ENCODE measurements at regions not wholly inside any gene's neighbourhood (a gene's known extent, or its start where the extent isn't known, plus 50 kb on each side); places are given as distances from the start of the nearest gene placed in this dataset.
"Not testable (repeated sequence)": the region's sequence is repeated elsewhere in the genome, so short reads cannot be mapped to it uniquely, and the experiment has no call there.

DNA sequence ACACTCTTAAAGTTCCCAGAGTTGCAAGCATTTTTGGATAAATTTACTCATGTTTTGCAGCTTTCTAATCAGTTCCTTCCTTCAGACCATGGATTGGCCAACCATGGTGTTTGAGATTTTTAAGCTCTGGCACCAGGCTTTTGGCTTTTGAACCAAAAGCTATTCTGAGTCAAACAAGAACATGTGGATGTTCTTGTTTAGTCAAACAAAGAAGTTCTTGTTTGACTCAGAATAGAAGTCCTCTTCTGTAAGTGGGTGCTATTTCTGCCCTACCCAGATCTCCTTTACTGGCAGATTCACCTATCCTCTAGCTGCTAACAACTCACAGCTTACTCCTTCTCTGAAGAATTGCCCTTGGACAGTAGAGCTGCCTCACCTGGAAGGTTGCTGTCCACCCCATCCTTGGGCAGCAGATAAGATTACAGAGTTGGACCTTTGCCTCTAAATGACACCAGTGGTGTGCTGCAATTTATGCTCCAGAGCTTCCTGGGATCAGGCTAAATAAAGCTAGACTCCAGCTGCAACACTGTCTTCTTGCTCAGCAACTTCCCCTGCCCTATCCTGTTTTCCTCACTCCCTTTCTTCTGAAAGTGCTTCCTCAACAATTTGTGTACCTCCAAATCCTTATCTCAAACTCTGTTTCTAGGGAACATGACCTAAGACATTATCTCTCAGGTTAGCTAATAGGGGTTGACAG, 65.6 kb downstream of the COL6A6 start:
- TF ChIP-seq, protein P1, sequence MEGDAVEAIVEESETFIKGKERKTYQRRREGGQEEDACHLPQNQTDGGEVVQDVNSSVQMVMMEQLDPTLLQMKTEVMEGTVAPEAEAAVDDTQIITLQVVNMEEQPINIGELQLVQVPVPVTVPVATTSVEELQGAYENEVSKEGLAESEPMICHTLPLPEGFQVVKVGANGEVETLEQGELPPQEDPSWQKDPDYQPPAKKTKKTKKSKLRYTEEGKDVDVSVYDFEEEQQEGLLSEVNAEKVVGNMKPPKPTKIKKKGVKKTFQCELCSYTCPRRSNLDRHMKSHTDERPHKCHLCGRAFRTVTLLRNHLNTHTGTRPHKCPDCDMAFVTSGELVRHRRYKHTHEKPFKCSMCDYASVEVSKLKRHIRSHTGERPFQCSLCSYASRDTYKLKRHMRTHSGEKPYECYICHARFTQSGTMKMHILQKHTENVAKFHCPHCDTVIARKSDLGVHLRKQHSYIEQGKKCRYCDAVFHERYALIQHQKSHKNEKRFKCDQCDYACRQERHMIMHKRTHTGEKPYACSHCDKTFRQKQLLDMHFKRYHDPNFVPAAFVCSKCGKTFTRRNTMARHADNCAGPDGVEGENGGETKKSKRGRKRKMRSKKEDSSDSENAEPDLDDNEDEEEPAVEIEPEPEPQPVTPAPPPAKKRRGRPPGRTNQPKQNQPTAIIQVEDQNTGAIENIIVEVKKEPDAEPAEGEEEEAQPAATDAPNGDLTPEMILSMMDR (conservative IDR thresholded peaks at IDR 0.05), result no peak
- H3K4me1 Mint-ChIP-seq, result no peaks in the 10 kb centered on the region
- H3K27ac Mint-ChIP-seq, result no peak overlapping the region
- no peaks in the 10 kb centered on the region for H3K36me3 ChIP-seq (ENCODE audit: control insufficient read depth, insufficient read depth, low read length)
- peaks cover 6% of the 10 kb centered on the region for H3K27me3 Mint-ChIP-seq (ENCODE audit: insufficient read depth)
- no peak for DNase-seq
- no peaks in the 10 kb centered on the region for H3K9me3 ChIP-seq (ENCODE audit: control insufficient read depth, low read length)
- H3K27ac ChIP-seq (ENCODE audit: low read depth, low read length), result no peak overlapping the region
- no peaks in the 10 kb centered on the region for H3K27me3 ChIP-seq (ENCODE audit: control insufficient read depth, insufficient read depth, low read length, poor library complexity, severe bottlenecking)
- no peaks in the 10 kb centered on the region for H3K9me3 Mint-ChIP-seq
- H3K4me3 Mint-ChIP-seq, result no peak overlapping the region
- H3K9ac ChIP-seq (ENCODE audit: extremely low read depth, low read length, poor library complexity, severe bottlenecking), result no peak overlapping the region
- no peaks in the 10 kb centered on the region for H3K36me3 Mint-ChIP-seq (ENCODE audit: low read depth)
- H3K4me3 ChIP-seq (ENCODE audit: low read length), result no peak overlapping the region
- no peaks in the 10 kb centered on the region for H3K4me1 ChIP-seq (ENCODE audit: control insufficient read depth, insufficient read depth, low read length)

DNA sequence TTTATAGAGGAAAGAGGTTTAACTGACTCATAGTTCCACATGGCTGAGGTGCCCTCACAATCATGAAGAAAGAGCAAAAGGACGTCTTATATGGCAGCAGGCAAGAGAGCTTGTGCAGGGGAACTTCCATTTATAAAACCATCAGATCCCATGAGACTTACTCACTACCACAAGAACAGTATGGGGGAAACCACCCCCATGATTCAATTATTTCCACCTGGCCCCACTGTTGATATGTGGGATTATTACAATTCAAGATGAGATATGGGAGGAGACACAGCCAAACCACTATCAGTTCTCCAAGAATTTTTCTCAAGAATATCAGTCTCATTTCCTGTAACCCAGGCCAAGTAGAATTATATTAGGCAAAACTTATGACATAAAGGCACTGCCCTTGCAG, 77.8 kb downstream of the COL6A6 start:
- not testable (repeated sequence) for H3K4me3 Mint-ChIP-seq; H3K36me3 ChIP-seq (ENCODE audit: control insufficient read depth, insufficient read depth, low read length); H3K9me3 ChIP-seq (ENCODE audit: control insufficient read depth, low read length); H3K36me3 Mint-ChIP-seq (ENCODE audit: low read depth); H3K4me1 Mint-ChIP-seq; H3K4me1 ChIP-seq (ENCODE audit: control insufficient read depth, insufficient read depth, low read length); H3K27me3 ChIP-seq (ENCODE audit: control insufficient read depth, insufficient read depth, low read length, poor library complexity, severe bottlenecking); DNase-seq; H3K9me3 Mint-ChIP-seq; H3K27me3 Mint-ChIP-seq (ENCODE audit: insufficient read depth); H3K9ac ChIP-seq (ENCODE audit: extremely low read depth, low read length, poor library complexity, severe bottlenecking); H3K4me3 ChIP-seq (ENCODE audit: low read length); H3K27ac ChIP-seq (ENCODE audit: low read depth, low read length); H3K27ac Mint-ChIP-seq
- 83 to 88% methylated on average over 1 of the region's 1 CpG for WGBS, 2 experiments (ENCODE audit: insufficient coverage in 1 of 2, insufficient read length in 1 of 2)

DNA sequence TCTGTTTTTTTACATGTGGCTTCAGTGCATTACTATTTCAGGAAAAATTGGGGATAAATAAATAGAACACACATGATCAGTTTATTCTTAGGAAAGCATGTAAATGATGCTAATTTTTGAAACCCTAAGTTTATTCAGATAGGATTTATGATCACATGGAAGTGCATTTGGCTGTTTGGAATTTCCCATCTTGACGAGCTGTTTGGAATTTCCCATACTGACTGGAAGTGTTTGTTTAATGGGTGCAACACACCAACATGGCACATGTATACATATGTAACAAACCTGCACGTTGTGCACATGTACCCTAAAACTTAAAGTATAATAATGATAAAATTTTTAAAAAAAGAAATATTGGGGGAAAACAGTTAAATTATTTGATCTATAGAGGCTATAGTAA, 79.5 kb downstream of the COL6A6 start:
- no peak overlapping the region for H3K4me3 ChIP-seq (ENCODE audit: low read length)
- no peaks in the 10 kb centered on the region for H3K27me3 ChIP-seq (ENCODE audit: control insufficient read depth, insufficient read depth, low read length, poor library complexity, severe bottlenecking)
- Mint-ChIP-seq H3K27ac (no peak overlapping the region), H3K4me1 (peaks cover 3% of the 10 kb centered on the region), H3K4me3 (no peak overlapping the region), H3K36me3 (ENCODE audit: low read depth) (no peaks in the 10 kb centered on the region), H3K9me3 (no peaks in the 10 kb centered on the region), H3K27me3 (ENCODE audit: insufficient read depth) (no peaks in the 10 kb centered on the region)
- WGBS, 2 experiments (ENCODE audit: insufficient coverage in 1 of 2, insufficient read length in 1 of 2), result 93% methylated on average over 1 of the region's 2 CpGs; no CpG with 5 or more reads in 1 of the 2 experiments
- no peak for DNase-seq
- no peak overlapping the region for H3K9ac ChIP-seq (ENCODE audit: extremely low read depth, low read length, poor library complexity, severe bottlenecking)
- no peak overlapping the region for H3K27ac ChIP-seq (ENCODE audit: low read depth, low read length)
- peaks cover 10% of the 10 kb centered on the region for H3K4me1 ChIP-seq (ENCODE audit: control insufficient read depth, insufficient read depth, low read length)
- TF ChIP-seq, protein P1 (conservative IDR thresholded peaks at IDR 0.05), result no peak
- H3K9me3 ChIP-seq (ENCODE audit: control insufficient read depth, low read length), result no peaks in the 10 kb centered on the region
- no peaks in the 10 kb centered on the region for H3K36me3 ChIP-seq (ENCODE audit: control insufficient read depth, insufficient read depth, low read length)

DNA sequence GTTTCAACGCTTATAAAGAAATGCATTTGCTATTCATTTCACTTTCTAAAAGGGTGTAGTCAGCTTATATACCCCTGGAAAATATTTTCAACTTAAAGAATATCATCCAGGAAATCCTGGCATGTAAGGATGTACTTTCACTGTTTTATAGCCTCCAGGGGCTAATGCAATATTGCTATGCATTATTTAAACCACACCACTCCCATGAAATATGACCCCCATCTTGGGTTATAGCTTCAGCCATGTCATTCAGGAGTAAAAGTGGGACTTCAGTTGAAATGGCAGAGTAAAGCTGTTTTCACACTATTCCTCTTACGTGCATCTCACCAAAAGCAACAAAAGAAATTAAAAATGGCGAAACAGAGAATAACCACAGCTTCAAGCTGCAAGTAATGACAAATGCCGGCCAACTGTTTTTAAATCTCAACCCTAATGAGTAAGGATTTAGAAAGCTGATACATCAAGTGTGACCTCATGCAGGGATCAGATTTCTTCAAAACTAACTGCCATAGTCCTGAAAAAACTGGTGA, 84.5 kb downstream of the COL6A6 start:
- Mint-ChIP-seq H3K4me1 (peaks cover 6% of the 10 kb centered on the region), H3K27ac (no peak overlapping the region)

More for the DNA sequence above, 84.5 kb downstream of the COL6A6 start:
- no peak overlapping the region for H3K4me3 ChIP-seq (ENCODE audit: low read length)
- H3K4me1 ChIP-seq (ENCODE audit: control insufficient read depth, insufficient read depth, low read length), result peaks cover 16% of the 10 kb centered on the region
- Mint-ChIP-seq H3K36me3 (ENCODE audit: low read depth) (no peaks in the 10 kb centered on the region), H3K9me3 (peaks cover 9% of the 10 kb centered on the region), H3K27me3 (ENCODE audit: insufficient read depth) (no peaks in the 10 kb centered on the region), H3K4me3 (no peak overlapping the region)
- TF ChIP-seq, protein P1 (conservative IDR thresholded peaks at IDR 0.05), result no peak
- H3K27me3 ChIP-seq (ENCODE audit: control insufficient read depth, insufficient read depth, low read length, poor library complexity, severe bottlenecking), result no peaks in the 10 kb centered on the region
- DNase-seq, result no peak
- no peak overlapping the region for H3K9ac ChIP-seq (ENCODE audit: extremely low read depth, low read length, poor library complexity, severe bottlenecking)
- no peaks in the 10 kb centered on the region for H3K36me3 ChIP-seq (ENCODE audit: control insufficient read depth, insufficient read depth, low read length)
- H3K9me3 ChIP-seq (ENCODE audit: control insufficient read depth, low read length), result peaks cover 15% of the 10 kb centered on the region
- H3K27ac ChIP-seq (ENCODE audit: low read depth, low read length), result no peak overlapping the region
- 93 to 100% methylated on average over 2 to 4 of the region's 4 CpGs for WGBS, 2 experiments (ENCODE audit: insufficient coverage in 1 of 2, insufficient read length in 1 of 2)
